Thyroid gland (tissue), 4 donors: ENCODE measurements at regions not wholly inside any gene's neighbourhood (a gene's known extent, or its start where the extent isn't known, plus 50 kb on each side); places are given as distances from the start of the nearest gene placed in this dataset.

Experiments used
- DNase-seq, 2 donors: peaks; one replicate each; pipeline ENCODE4 v3.0.0-alpha.2; 2019
- H3K27ac ChIP-seq, 3 donors: fragments of 200-600 bp; sonication (generic); 1 replicate in 2 of 3; 2 replicates in 1 of 3; pipeline ENCODE4 v1.5.1; 2016 to 2019; ENCODE audit warnings: mild to moderate bottlenecking in 1 of 3, moderate library complexity in 1 of 3
- H3K27me3 ChIP-seq: fragments of 200-600 bp; sonication (generic); one replicate; pipeline ENCODE4 v1.5.1; 2019
- H3K36me3 ChIP-seq, 2 donors: fragments of 200-600 bp; sonication (generic); one replicate each; pipeline ENCODE4 v1.5.1; 2016 to 2019
- H3K4me1 ChIP-seq, 2 donors: fragments of 200-600 bp; sonication (generic); one replicate each; pipeline ENCODE4 v1.5.1; 2017 to 2019
- H3K4me3 ChIP-seq, 3 donors: fragments of 200-600 bp; sonication (generic); replicated peaks in 1 of 3; 1 replicate in 2 of 3; 2 replicates in 1 of 3; pipeline ENCODE4 v1.5.1; 2016; ENCODE audit warnings: mild to moderate bottlenecking in 1 of 3
- H3K9me3 ChIP-seq: fragments of 200-600 bp; sonication (generic); one replicate; pipeline ENCODE4 v1.5.1; 2017
- POLR2A ChIP-seq, 2 donors: fragments of 450-650 bp; IDR thresholded peaks; one replicate each; pipeline ENCODE4 v1.6.1; 2017; ENCODE audit warnings: antibody characterized with exemption in 2 of 2, mild to moderate bottlenecking in 2 of 2, moderate library complexity in 1 of 2
- WGBS, 2 donors: methylation state at CpG; one replicate each; pipeline ENCODE4 v1.1.5; 2017; 5-methylcytosine and 5-hydroxymethylcytosine counted together
- intact Hi-C: fragments of 100-400 bp; cut with DNase I; formaldehyde crosslinking; loops from one replicate; pipeline ENCODE4 v1.15.1; 2023
- TF ChIP-seq, protein P1 (sequence below), 6 experiments: fragments of 200-600 bp in 3 of 6; fragments of 450-650 bp in 3 of 6; sonication (generic) in 3 of 6; IDR thresholded peaks; one replicate each; pipeline ENCODE4 v1.5.1; 2016 to 2019; ENCODE audit warnings: antibody characterized with exemption in 6 of 6, mild to moderate bottlenecking in 2 of 6, inconsistent platforms in 1 of 6, moderate library complexity in 1 of 6

DNA sequence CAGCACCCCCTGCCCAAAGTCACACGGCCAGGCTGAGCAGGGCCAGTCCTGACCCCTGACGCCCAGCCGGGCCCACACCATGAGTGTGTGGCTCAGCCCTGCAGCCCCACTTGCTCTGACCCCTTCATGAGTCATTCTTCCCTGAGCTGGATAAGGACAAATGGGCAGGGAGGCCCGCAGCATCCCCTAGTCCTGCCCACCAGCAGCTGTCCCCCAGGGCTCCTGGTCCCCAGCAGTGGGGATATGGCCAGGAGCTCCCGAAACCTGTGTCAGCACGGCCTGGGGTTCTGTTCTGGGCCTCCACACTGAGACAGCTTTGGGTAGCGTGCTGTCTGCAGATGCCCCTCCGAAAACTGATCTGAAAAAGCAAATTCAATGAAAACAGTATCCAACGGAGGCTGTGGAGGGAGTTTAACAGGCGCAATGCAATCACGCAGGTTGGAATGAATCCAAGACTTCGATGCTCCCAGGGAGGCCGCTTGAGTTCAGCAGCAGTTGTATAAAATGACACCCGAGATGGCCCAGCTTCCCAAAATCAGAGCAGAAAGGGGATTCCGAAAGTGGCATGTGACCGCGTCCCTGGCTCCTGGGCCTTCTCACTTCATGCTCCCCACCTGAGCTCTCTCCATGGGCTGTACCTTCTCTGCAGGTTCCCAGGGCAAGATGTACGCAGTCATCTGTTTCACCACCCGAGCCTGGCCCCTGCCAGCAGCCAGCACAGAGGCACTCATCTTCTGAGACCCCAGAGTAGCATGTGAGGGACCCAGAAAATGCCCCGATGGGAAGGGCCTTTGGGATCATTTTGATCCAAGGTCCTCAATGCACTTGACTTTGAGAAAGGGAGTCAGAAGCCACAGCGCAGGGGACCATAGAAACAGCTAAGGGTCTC, 214.1 kb downstream of the USP6NL start:
- H3K27ac ChIP-seq: no peak overlapping the region
- intact Hi-C loops: no loop called here
- H3K4me3 ChIP-seq: no peak overlapping the region
- H3K4me1 ChIP-seq: peaks cover 0 to 4% of the 10 kb centered on the region in 2 donors
- no peaks in the 10 kb centered on the region for H3K9me3 ChIP-seq
- H3K36me3 ChIP-seq: no peaks in the 10 kb centered on the region
- WGBS, 2 donors: 83 to 85% methylated on average over 19 to 21 of the region's 21 CpGs
- no peaks in the 10 kb centered on the region for H3K27me3 ChIP-seq
- DNase-seq: no peak
- TF ChIP-seq, protein P1, sequence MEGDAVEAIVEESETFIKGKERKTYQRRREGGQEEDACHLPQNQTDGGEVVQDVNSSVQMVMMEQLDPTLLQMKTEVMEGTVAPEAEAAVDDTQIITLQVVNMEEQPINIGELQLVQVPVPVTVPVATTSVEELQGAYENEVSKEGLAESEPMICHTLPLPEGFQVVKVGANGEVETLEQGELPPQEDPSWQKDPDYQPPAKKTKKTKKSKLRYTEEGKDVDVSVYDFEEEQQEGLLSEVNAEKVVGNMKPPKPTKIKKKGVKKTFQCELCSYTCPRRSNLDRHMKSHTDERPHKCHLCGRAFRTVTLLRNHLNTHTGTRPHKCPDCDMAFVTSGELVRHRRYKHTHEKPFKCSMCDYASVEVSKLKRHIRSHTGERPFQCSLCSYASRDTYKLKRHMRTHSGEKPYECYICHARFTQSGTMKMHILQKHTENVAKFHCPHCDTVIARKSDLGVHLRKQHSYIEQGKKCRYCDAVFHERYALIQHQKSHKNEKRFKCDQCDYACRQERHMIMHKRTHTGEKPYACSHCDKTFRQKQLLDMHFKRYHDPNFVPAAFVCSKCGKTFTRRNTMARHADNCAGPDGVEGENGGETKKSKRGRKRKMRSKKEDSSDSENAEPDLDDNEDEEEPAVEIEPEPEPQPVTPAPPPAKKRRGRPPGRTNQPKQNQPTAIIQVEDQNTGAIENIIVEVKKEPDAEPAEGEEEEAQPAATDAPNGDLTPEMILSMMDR (IDR thresholded peaks at IDR 0.05): no peak

GRCh38 chr10:11396311-11396955, 215.0 kb downstream of the USP6NL start:
- intact Hi-C loops: no loop called here
- peaks cover 0 to 4% of the 10 kb centered on the region in 2 donors for H3K4me1 ChIP-seq
- H3K36me3 ChIP-seq: no peaks in the 10 kb centered on the region
- 79 to 91% methylated on average over 5 to 15 of the region's 17 CpGs for WGBS, 2 donors
- no peak overlapping the region for H3K4me3 ChIP-seq
- no peak for DNase-seq
- TF ChIP-seq, protein P1 (IDR thresholded peaks at IDR 0.05): no peak
- TF ChIP-seq POLR2A (IDR thresholded peaks at IDR 0.05): no peak
- no peaks in the 10 kb centered on the region for H3K9me3 ChIP-seq
- H3K27ac ChIP-seq: no peak overlapping the region
- H3K27me3 ChIP-seq: no peaks in the 10 kb centered on the region

DNA sequence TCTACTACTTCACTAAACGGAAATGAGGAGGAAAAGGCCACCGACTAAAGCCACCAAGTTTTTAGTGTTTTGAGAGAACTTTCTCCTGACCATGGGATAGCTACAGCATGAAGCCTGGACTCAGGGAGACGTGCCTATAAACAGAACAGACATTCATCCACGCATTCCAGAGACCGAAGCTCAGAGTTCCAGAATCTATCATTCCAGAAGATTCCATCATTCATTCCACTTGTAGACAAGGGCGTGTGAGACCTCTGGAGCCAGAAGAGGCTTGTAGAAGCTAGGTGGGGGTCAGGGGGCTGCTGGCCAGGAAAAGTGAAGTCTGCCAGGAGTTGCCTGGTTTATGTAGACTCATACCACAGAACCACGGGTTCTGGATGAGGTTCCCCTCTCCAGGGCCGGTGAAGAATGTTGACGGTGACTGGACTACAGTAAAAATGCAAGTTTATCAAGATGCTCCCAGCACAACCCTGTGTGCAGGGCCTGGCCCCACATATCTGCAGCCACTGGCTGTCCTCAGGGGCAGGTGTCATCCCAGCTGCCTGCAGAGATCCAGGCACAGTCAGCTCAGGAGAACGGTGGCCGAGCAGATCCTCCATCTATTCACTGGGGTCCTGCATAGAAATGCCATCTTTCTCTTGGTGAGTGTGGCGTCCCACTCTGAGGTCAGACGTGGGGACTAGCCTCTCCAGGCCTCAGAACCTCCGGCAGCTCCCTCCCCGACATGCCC, 215.7 kb downstream of the USP6NL start:
- no peak for DNase-seq
- Histone ChIP-seq H3K36me3 (no peaks in the 10 kb centered on the region), H3K27ac (no peak overlapping the region), H3K4me1 (peaks cover 0 to 4% of the 10 kb centered on the region in 2 donors), H3K27me3 (no peaks in the 10 kb centered on the region), H3K9me3 (no peaks in the 10 kb centered on the region), H3K4me3 (no peak overlapping the region)
- no peak for TF ChIP-seq POLR2A (IDR thresholded peaks at IDR 0.05)
- TF ChIP-seq, protein P1 (IDR thresholded peaks at IDR 0.05): no peak
- WGBS, 2 donors: 88 to 92% methylated on average over 12 to 15 of the region's 15 CpGs
- intact Hi-C loops: no loop called here

- TF ChIP-seq POLR2A (IDR thresholded peaks at IDR 0.05): no peak
- TF ChIP-seq, protein P1 (IDR thresholded peaks at IDR 0.05): no peak
- H3K36me3 ChIP-seq: no peaks in the 10 kb centered on the region
- peaks cover 0 to 4% of the 10 kb centered on the region in 2 donors for H3K4me1 ChIP-seq
- no peak for DNase-seq
- no peak overlapping the region for H3K4me3 ChIP-seq
- WGBS, 2 donors: 72 to 79% methylated on average over 2 of the region's 2 CpGs
- no peaks in the 10 kb centered on the region for H3K9me3 ChIP-seq
- H3K27me3 ChIP-seq: no peaks in the 10 kb centered on the region
- intact Hi-C loops: no loop called here
- H3K27ac ChIP-seq: no peak overlapping the region
Measured at GRCh38 chr10:11395161-11395560, 216.3 kb downstream of the USP6NL start.
